Lower lobe of right lung (tissue), 2 donors: ENCODE measurements at regions not wholly inside any gene's neighbourhood (a gene's known extent, or its start where the extent isn't known, plus 50 kb on each side); places are given as distances from the start of the nearest gene placed in this dataset.
"Not testable (repeated sequence)": the region's sequence is repeated elsewhere in the genome, so short reads cannot be mapped to it uniquely, and the experiment has no call there.

Experiments
- ATAC-seq, 2 donors: fragments of 200-7000 bp; cut with Tn5 transposase; one replicate each; pipeline ENCODE4 v1.9.1; 2020 to 2022; ENCODE audit warnings: mild to moderate bottlenecking in 2 of 2, moderate library complexity in 2 of 2
- DNase-seq: peaks from one replicate; pipeline ENCODE4 v3.0.0-alpha.2; 2020
- H3K27ac ChIP-seq: fragments of 200-600 bp; one replicate; pipeline ENCODE4 v1.8.0; 2022
- H3K27me3 ChIP-seq: fragments of 200-600 bp; one replicate; pipeline ENCODE4 v1.8.0; 2022; ENCODE audit warnings: low read depth
- H3K36me3 ChIP-seq: fragments of 200-600 bp; one replicate; pipeline ENCODE4 v1.8.0; 2022; ENCODE audit warnings: mild to moderate bottlenecking
- H3K4me1 ChIP-seq: fragments of 200-600 bp; one replicate; pipeline ENCODE4 v1.8.0; 2022
- H3K4me3 ChIP-seq: fragments of 200-600 bp; one replicate; pipeline ENCODE4 v1.8.0; 2022; ENCODE audit warnings: mild to moderate bottlenecking
- H3K9me3 ChIP-seq: fragments of 200-600 bp; one replicate; pipeline ENCODE4 v1.8.0; 2022
- CTCF ChIP-seq: fragments of 200-600 bp; IDR thresholded peaks from one replicate; pipeline ENCODE4 v1.8.0; 2022; ENCODE audit warnings: antibody characterized with exemption, mild to moderate bottlenecking
- intact Hi-C: fragments of 100-400 bp; cut with DNase I; formaldehyde crosslinking; loops from one replicate; pipeline ENCODE4 v1.11.0; 2022
- donor health status: DM: no; HTN: yes; CAD: no; lungs with severe emphysema.

- peaks cover 80% of the 10 kb centered on the region for H3K9me3 ChIP-seq
- no peak overlapping the region for H3K4me3 ChIP-seq
- ATAC-seq (no peak), DNase-seq (no peak)
- no peaks in the 10 kb centered on the region for H3K36me3 ChIP-seq
- intact Hi-C loops, result no loop called here
- no peaks in the 10 kb centered on the region for H3K27me3 ChIP-seq
- no peaks in the 10 kb centered on the region for H3K4me1 ChIP-seq
- H3K27ac ChIP-seq, result no peak overlapping the region
- no peak for TF ChIP-seq CTCF
These were observed 619.3 kb downstream of the TP53TG3F start for GRCh38 chr16:34078691-34079090.

GRCh38 chr16:34085038-34085437 lies 625.6 kb downstream of the TP53TG3F start:
- ATAC-seq, result peak; percentile 40 to 75
- H3K4me1 ChIP-seq, DNase-seq, H3K27me3 ChIP-seq, H3K36me3 ChIP-seq, intact Hi-C loops, H3K27ac ChIP-seq, H3K4me3 ChIP-seq: not testable (repeated sequence)
- peaks cover 84% of the 10 kb centered on the region for H3K9me3 ChIP-seq

DNA sequence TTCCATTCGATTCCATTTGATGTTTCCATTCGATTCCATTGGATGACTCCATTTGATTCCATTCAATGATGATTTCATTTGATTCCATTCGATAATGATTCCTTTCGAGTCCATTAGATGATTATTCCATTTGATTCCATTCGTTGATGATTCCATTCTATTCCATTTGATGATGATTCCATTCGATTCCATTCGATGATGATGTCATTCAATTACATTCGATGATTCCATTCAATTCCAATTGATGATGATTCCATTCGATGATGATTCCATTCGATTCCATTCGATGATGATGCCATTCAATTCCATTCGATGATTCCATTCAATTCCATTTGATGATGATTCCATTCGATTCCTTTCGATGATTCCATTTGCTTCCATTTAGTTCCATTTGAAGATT lies 635.6 kb downstream of the TP53TG3F start:
- H3K4me1 ChIP-seq, intact Hi-C loops, ATAC-seq, H3K36me3 ChIP-seq, H3K27me3 ChIP-seq, H3K4me3 ChIP-seq, DNase-seq, H3K27ac ChIP-seq: not testable (repeated sequence)
- H3K9me3 ChIP-seq, result peaks cover 40% of the 10 kb centered on the region

GRCh38 chr16:34096911-34097310 lies 637.5 kb downstream of the TP53TG3F start:
- H3K4me1 ChIP-seq, H3K27me3 ChIP-seq, H3K4me3 ChIP-seq, DNase-seq, H3K36me3 ChIP-seq, H3K27ac ChIP-seq, intact Hi-C loops: not testable (repeated sequence)
- peaks cover 35% of the 10 kb centered on the region for H3K9me3 ChIP-seq
- peak; percentile 42 to 73 for ATAC-seq

DNA sequence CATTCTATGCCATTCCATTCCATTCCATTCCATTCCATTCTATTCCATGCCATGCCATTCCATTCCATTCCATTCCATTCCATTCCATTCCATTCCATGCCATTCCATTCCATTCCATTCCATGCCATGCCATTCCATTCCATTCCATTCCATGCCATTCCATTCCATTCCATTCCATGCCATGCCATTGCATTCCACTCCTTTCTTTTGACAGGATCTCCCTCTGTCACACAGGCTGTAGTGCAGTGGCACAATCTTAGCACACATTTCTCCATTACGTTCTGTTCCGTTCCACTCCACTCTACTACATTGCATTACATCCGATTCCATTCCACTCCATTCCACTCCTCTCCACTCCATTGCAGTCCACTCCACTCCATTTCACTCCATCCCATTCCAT lies 637.9 kb downstream of the TP53TG3F start:
- H3K4me1 ChIP-seq, H3K4me3 ChIP-seq, DNase-seq, H3K36me3 ChIP-seq, H3K27me3 ChIP-seq, H3K27ac ChIP-seq, intact Hi-C loops: not testable (repeated sequence)
- ATAC-seq, result peak in 1 of 2 donors; percentile 9
- H3K9me3 ChIP-seq, result peaks cover 35% of the 10 kb centered on the region

DNA sequence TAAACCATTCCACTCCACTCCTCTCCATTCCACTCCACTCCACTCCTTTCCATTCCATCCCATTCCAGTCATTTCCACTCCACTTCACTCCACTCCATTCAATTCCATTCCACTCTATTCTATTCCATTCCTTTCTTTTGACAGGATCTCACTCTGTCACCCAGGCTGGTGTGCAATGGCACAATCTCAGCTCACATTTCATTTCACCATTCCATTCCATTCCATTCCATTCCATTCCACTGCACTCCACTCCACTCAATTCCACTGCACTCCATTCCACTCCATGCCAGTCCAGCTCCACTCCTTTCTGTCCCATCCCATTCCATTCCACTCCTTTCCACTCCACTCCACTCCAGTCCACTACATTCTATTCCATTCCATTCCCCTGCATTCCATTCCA lies 638.6 kb downstream of the TP53TG3F start:
- H3K27ac ChIP-seq, DNase-seq, H3K4me1 ChIP-seq, H3K36me3 ChIP-seq, H3K4me3 ChIP-seq, intact Hi-C loops, H3K27me3 ChIP-seq: not testable (repeated sequence)
- peaks cover 28% of the 10 kb centered on the region for H3K9me3 ChIP-seq
- peak in 1 of 2 donors; percentile 49 for ATAC-seq

GRCh38 chr16:34099028-34099427 lies 639.6 kb downstream of the TP53TG3F start:
- ATAC-seq, H3K27me3 ChIP-seq, H3K4me1 ChIP-seq, DNase-seq, H3K27ac ChIP-seq, H3K36me3 ChIP-seq, intact Hi-C loops, H3K4me3 ChIP-seq: not testable (repeated sequence)
- peaks cover 23% of the 10 kb centered on the region for H3K9me3 ChIP-seq
